K562 (cell line): ENCODE measurements at regions not wholly inside any gene's neighbourhood (a gene's known extent, or its start where the extent isn't known, plus 50 kb on each side); places are given as distances from the start of the nearest gene placed in this dataset.

Experiments
- ATAC-seq: fragments of 200-7000 bp; cut with Tn5 transposase; 3 replicates; pipeline ENCODE4 v1.9.1; 2020; ENCODE audit warnings: moderate library complexity
- BruUV-seq: library from RNA; stranded (reverse); fragments of 400-500 nt; replicated peaks from 2 replicates; lab custom pipeline; 2021; lab: Mats Ljungman, UMichigan
- CTCF ChIA-PET: fragments of 300-600 bp; formaldehyde crosslinking; extraction: SDS; loops from one replicate; lab custom pipeline; 2021; ENCODE audit warnings: low intra/inter-chr PET ratio; lab: Yijun Ruan, JAX
- POLR2A ChIA-PET: fragments of 300-600, 350-650 bp; sonication (Branson Sonifier 250); formaldehyde crosslinking; extraction: SDS; loops from one replicate; lab custom pipeline; 2021; ENCODE audit warnings: antibody characterized with exemption, inconsistent platforms; lab: Yijun Ruan, JAX
- DNase-seq, 4 experiments: peaks; one replicate each; pipeline versions ENCODE4 v3.0.0 to v3.0.0-alpha.2; 2011 to 2018; ENCODE audit warnings: low spot score in 3 of 4, mixed read lengths in 3 of 4; ENCODE audit errors: extremely low read depth in 1 of 4
- FAIRE-seq: peaks from 2 replicates; lab custom pipeline; 2011; peaks lifted over from hg19 to GRCh38; lab: Jason Lieb, UNC
- H2AFZ ChIP-seq: 2 replicates; pipeline ENCODE4 v1.6.0; 2011; ENCODE audit warnings: low read depth, low read length, control low read depth, inconsistent platforms
- H3K27ac ChIP-seq: fragments of 200-600 bp; 3 replicates; pipeline ENCODE4 v1.8.0; 2011; ENCODE audit warnings: low read depth, mild to moderate bottlenecking, control low read depth, inconsistent platforms, low read length, moderate library complexity, mixed read lengths; ENCODE audit errors: extremely low read depth
- H3K27me3 ChIP-seq, 2 experiments: fragments of 300-600 bp in 1 of 2; 2 replicates in 1 of 2; 3 replicates in 1 of 2; pipeline versions ENCODE4 v1.6.0 to v1.8.0; 2011; ENCODE audit warnings: inconsistent platforms in 2 of 2, low read length in 2 of 2, mild to moderate bottlenecking in 1 of 2, mixed read lengths in 1 of 2, moderate library complexity in 1 of 2; ENCODE audit not compliant: control insufficient read depth in 2 of 2, insufficient read depth in 2 of 2
- H3K36me3 ChIP-seq: fragments of 300-600 bp; 3 replicates; pipeline ENCODE4 v1.8.0; 2011; ENCODE audit warnings: mild to moderate bottlenecking, low read length, inconsistent platforms; ENCODE audit not compliant: control insufficient read depth, insufficient read depth
- H3K4me1 ChIP-seq, 2 experiments: fragments of 200-600 bp in 1 of 2; replicated peaks in 1 of 2; 2 replicates in 1 of 2; 3 replicates in 1 of 2; pipeline versions ENCODE4 v1.5.1 to v1.8.0; 2011; ENCODE audit warnings: inconsistent platforms in 2 of 2, low read length in 2 of 2, mild to moderate bottlenecking in 1 of 2, mixed read lengths in 1 of 2, moderate library complexity in 1 of 2; ENCODE audit not compliant: control insufficient read depth in 2 of 2, insufficient read depth in 2 of 2
- H3K4me2 ChIP-seq: 2 replicates; pipeline ENCODE4 v1.6.1; 2011; ENCODE audit warnings: low read length, control low read depth, inconsistent platforms, mixed read lengths; ENCODE audit not compliant: insufficient read depth
- H3K4me3 ChIP-seq: fragments of 200-600 bp; sonication (generic), shearing (Covaris generic); 2 replicates; pipeline ENCODE4 v1.5.1; 2016; ENCODE audit warnings: control low read depth, inconsistent platforms
- H3K79me2 ChIP-seq: fragments of 200-600 bp; 3 replicates; pipeline ENCODE4 v1.8.0; 2011; ENCODE audit warnings: low read length, inconsistent platforms; ENCODE audit not compliant: control insufficient read depth, insufficient read depth
- H3K9ac ChIP-seq, 2 experiments: 2 replicates each; pipeline versions ENCODE4 v1.6.0 to v1.6.1; 2011; ENCODE audit warnings: low read depth in 2 of 2, low read length in 2 of 2, control low read depth in 1 of 2, inconsistent platforms in 1 of 2, mild to moderate bottlenecking in 1 of 2, mixed read lengths in 1 of 2; ENCODE audit not compliant: insufficient read depth in 1 of 2
- H3K9me1 ChIP-seq: one replicate; pipeline ENCODE4 v1.6.0; 2011; ENCODE audit warnings: inconsistent platforms, mild to moderate bottlenecking, low read length, moderate library complexity; ENCODE audit not compliant: control insufficient read depth, insufficient read depth
- H3K9me3 ChIP-seq: replicated peaks from 2 replicates; pipeline ENCODE4 v1.5.1; 2011; ENCODE audit warnings: low read depth, low read length, inconsistent platforms; ENCODE audit not compliant: control insufficient read depth, insufficient read depth
- H4K20me1 ChIP-seq: replicated peaks from 2 replicates; pipeline ENCODE4 v1.6.1; 2011; ENCODE audit warnings: low read length, inconsistent platforms, mixed read lengths; ENCODE audit not compliant: control insufficient read depth, insufficient read depth
- ZNF436 ChIP-seq: fragments of 250-450, 450-650 bp; sonication (Bioruptor Pico); formaldehyde crosslinking; IDR thresholded peaks from 2 replicates; pipeline ENCODE4 v1.7.0; 2020; ENCODE audit warnings: mild to moderate bottlenecking
- WGBS: fragments of 100-300 bp; shearing (Covaris generic); methylation state at CpG from one replicate; pipeline ENCODE4 v1.1.6; 2016; ENCODE audit warnings: low coverage, mixed read lengths; ENCODE audit not compliant: insufficient coverage; ENCODE audit errors: missing lambda C conversion rate; 5-methylcytosine and 5-hydroxymethylcytosine counted together
- in situ Hi-C: fragments of 300-500 bp; cut with MboI; formaldehyde crosslinking; loops from 4 replicates; pipeline ENCODE4 v1.15.0; 2018; ENCODE audit warnings: inconsistent platforms, mixed read lengths
- intact Hi-C: fragments of 100-400 bp; cut with micrococcal nuclease; formaldehyde crosslinking; loops from 2 replicates; pipeline ENCODE4 v1.14.2; 2022
- TF ChIP-seq, protein P1 (sequence below): fragments of 450-650 bp; IDR thresholded peaks from 2 replicates; pipeline ENCODE4 v1.6.1; 2017; ENCODE audit warnings: antibody characterized with exemption

- no peaks in the 10 kb centered on the region for H3K27me3 ChIP-seq
- no peaks in the 10 kb centered on the region for H3K9me3 ChIP-seq
- TF ChIP-seq, protein P1, sequence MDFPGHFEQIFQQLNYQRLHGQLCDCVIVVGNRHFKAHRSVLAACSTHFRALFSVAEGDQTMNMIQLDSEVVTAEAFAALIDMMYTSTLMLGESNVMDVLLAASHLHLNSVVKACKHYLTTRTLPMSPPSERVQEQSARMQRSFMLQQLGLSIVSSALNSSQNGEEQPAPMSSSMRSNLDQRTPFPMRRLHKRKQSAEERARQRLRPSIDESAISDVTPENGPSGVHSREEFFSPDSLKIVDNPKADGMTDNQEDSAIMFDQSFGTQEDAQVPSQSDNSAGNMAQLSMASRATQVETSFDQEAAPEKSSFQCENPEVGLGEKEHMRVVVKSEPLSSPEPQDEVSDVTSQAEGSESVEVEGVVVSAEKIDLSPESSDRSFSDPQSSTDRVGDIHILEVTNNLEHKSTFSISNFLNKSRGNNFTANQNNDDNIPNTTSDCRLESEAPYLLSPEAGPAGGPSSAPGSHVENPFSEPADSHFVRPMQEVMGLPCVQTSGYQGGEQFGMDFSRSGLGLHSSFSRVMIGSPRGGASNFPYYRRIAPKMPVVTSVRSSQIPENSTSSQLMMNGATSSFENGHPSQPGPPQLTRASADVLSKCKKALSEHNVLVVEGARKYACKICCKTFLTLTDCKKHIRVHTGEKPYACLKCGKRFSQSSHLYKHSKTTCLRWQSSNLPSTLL, result no peak
- no peak for TF ChIP-seq ZNF436 (CRISPR knock-in tag)
- ChIA-PET CTCF (no interaction called here), POLR2A (no interaction called here)
- H2AFZ ChIP-seq, result no peak overlapping the region
- FAIRE-seq (no peak), ATAC-seq (no peak), DNase-seq (peak in 1 of 4 experiments; percentile 3)
- H3K9me1 ChIP-seq, result no peaks in the 10 kb centered on the region
- H3K27ac ChIP-seq, result no peak overlapping the region
- no peaks in the 10 kb centered on the region for H3K4me1 ChIP-seq
- H3K4me2 ChIP-seq, result no peak overlapping the region
- H3K36me3 ChIP-seq, result no peaks in the 10 kb centered on the region
- no peak overlapping the region for H3K4me3 ChIP-seq
- H3K79me2 ChIP-seq, result no peaks in the 10 kb centered on the region
- H3K9ac ChIP-seq, result no peak overlapping the region
- in situ Hi-C loops (no loop called here), intact Hi-C loops (no loop called here)
- WGBS, result 36% methylated on average over 17 of the region's 17 CpGs
- no TSS peak for BruUV-seq
- no peaks in the 10 kb centered on the region for H4K20me1 ChIP-seq
These were observed 1141.3 kb downstream of the BRINP3 start for GRCh38 chr1:189336115-189337100.
